H9 (cell line): ENCODE measurements at regions not wholly inside any gene's neighbourhood (a gene's known extent, or its start where the extent isn't known, plus 50 kb on each side); places are given as distances from the start of the nearest gene placed in this dataset.

ENCODE experiments used
- DNase-seq: peaks from one replicate; pipeline ENCODE4 v3.0.0-alpha.2; 2017
- H2AFZ ChIP-seq: one replicate; pipeline ENCODE4 v1.6.1; 2013; ENCODE audit warnings: mild to moderate bottlenecking, low read length, control low read depth, moderate library complexity
- H2AK5ac ChIP-seq: 2 replicates; pipeline ENCODE4 v1.6.1; 2013; ENCODE audit warnings: low read length, control low read depth, mixed read lengths; ENCODE audit not compliant: insufficient read length
- H2BK120ac ChIP-seq: one replicate; pipeline ENCODE4 v1.6.1; 2013; ENCODE audit warnings: low read depth, mild to moderate bottlenecking, low read length, control low read depth, inconsistent platforms; ENCODE audit not compliant: poor library complexity, severe bottlenecking
- H2BK12ac ChIP-seq: 2 replicates; pipeline ENCODE4 v1.6.1; 2013; ENCODE audit warnings: low read length, control low read depth, mixed read lengths, low read depth; ENCODE audit not compliant: insufficient read length
- H2BK15ac ChIP-seq: 2 replicates; pipeline ENCODE4 v1.6.1; 2013; ENCODE audit warnings: low read depth, low read length, control low read depth
- H2BK20ac ChIP-seq: one replicate; pipeline ENCODE4 v1.6.1; 2013; ENCODE audit warnings: low read depth, mild to moderate bottlenecking, low read length, control low read depth, inconsistent platforms; ENCODE audit not compliant: poor library complexity, severe bottlenecking
- H2BK5ac ChIP-seq: 2 replicates; pipeline ENCODE4 v1.6.1; 2013; ENCODE audit warnings: low read length, control low read depth, mixed read lengths; ENCODE audit not compliant: insufficient read length
- H3K14ac ChIP-seq: 2 replicates; pipeline ENCODE4 v1.6.1; 2013; ENCODE audit warnings: low read length, control low read depth; ENCODE audit not compliant: insufficient read depth
- H3K18ac ChIP-seq: 2 replicates; pipeline ENCODE4 v1.6.1; 2013; ENCODE audit warnings: low read depth, mild to moderate bottlenecking, mixed read lengths, low read length, control low read depth; ENCODE audit not compliant: insufficient read length
- H3K23ac ChIP-seq: 2 replicates; pipeline ENCODE4 v1.6.1; 2013; ENCODE audit warnings: low read length, control low read depth, mixed read lengths, low read depth; ENCODE audit not compliant: insufficient read length
- H3K23me2 ChIP-seq: 2 replicates; pipeline ENCODE4 v1.6.1; 2013; ENCODE audit warnings: low read depth, mild to moderate bottlenecking, mixed read lengths, low read length, control low read depth; ENCODE audit not compliant: insufficient read length, poor library complexity, severe bottlenecking
- H3K27ac ChIP-seq: 2 replicates; pipeline ENCODE4 v1.5.1; 2013; ENCODE audit warnings: low read length, control low read depth, mixed read lengths, low read depth; ENCODE audit not compliant: insufficient read length
- H3K27me3 ChIP-seq: 2 replicates; pipeline ENCODE4 v1.6.1; 2013; ENCODE audit warnings: low read length, control low read depth, inconsistent platforms; ENCODE audit not compliant: insufficient read depth
- H3K4ac ChIP-seq: 2 replicates; pipeline ENCODE4 v1.6.1; 2013; ENCODE audit warnings: low read depth, mild to moderate bottlenecking, control low read depth, inconsistent platforms, low read length, moderate library complexity
- H3K4me1 ChIP-seq: 2 replicates; pipeline ENCODE4 v1.6.1; 2013; ENCODE audit warnings: low read length, control low read depth, inconsistent platforms; ENCODE audit not compliant: insufficient read depth
- H3K4me2 ChIP-seq: 2 replicates; pipeline ENCODE4 v1.6.1; 2013; ENCODE audit warnings: low read length, control low read depth, mixed read lengths; ENCODE audit not compliant: insufficient read length, insufficient read depth
- H3K56ac ChIP-seq: 2 replicates; pipeline ENCODE4 v1.6.1; 2013; ENCODE audit warnings: low read depth, mild to moderate bottlenecking, mixed read lengths, low read length, control low read depth; ENCODE audit not compliant: insufficient read length
- H3K79me1 ChIP-seq: 2 replicates; pipeline ENCODE4 v1.6.1; 2013; ENCODE audit warnings: low read depth, mild to moderate bottlenecking, moderate library complexity, low read length, control low read depth, inconsistent platforms; ENCODE audit not compliant: insufficient read depth, poor library complexity, severe bottlenecking
- H3K79me2 ChIP-seq: 2 replicates; pipeline ENCODE4 v1.6.1; 2013; ENCODE audit warnings: low read length, control low read depth, inconsistent platforms; ENCODE audit not compliant: insufficient read depth
- H3K9ac ChIP-seq: 2 replicates; pipeline ENCODE4 v1.6.1; 2013; ENCODE audit warnings: low read length, control low read depth, mixed read lengths; ENCODE audit not compliant: insufficient read length; ENCODE audit errors: extremely low read depth
- H3K9me3 ChIP-seq: one replicate; pipeline ENCODE4 v1.6.1; 2013; ENCODE audit warnings: low read depth, low read length, inconsistent platforms; ENCODE audit not compliant: control insufficient read depth
- H3T11ph ChIP-seq: one replicate; pipeline ENCODE4 v1.6.1; 2013; ENCODE audit warnings: mild to moderate bottlenecking, low read length, control low read depth, inconsistent platforms
- H4K20me1 ChIP-seq: one replicate; pipeline ENCODE4 v1.6.1; 2013; ENCODE audit not compliant: control insufficient read depth, insufficient read length, insufficient read depth
- H4K5ac ChIP-seq: 2 replicates; pipeline ENCODE4 v1.6.1; 2013; ENCODE audit warnings: low read depth, mild to moderate bottlenecking, mixed read lengths, low read length, control low read depth; ENCODE audit not compliant: insufficient read length
- H4K8ac ChIP-seq: replicated peaks from 2 replicates; pipeline ENCODE4 v1.6.1; 2013; ENCODE audit warnings: low read length, control low read depth, mixed read lengths, low read depth; ENCODE audit not compliant: insufficient read length
- H4K91ac ChIP-seq: 2 replicates; pipeline ENCODE4 v1.6.1; 2013; ENCODE audit warnings: low read depth, mild to moderate bottlenecking, moderate library complexity, mixed read lengths, low read length, control low read depth; ENCODE audit not compliant: insufficient read length
- H3K27ac Mint-ChIP-seq, 3 experiments: 2 replicates in 2 of 3; 3 replicates in 1 of 3; pipeline ENCODE4 v1.8.0; 2020 to 2021; ENCODE audit warnings: mixed read lengths in 3 of 3, mild to moderate bottlenecking in 1 of 3, moderate library complexity in 1 of 3
- H3K27me3 Mint-ChIP-seq: 2 replicates; pipeline ENCODE4 v1.8.0; 2021; ENCODE audit warnings: low read depth, mild to moderate bottlenecking, moderate library complexity, mixed read lengths
- H3K36me3 Mint-ChIP-seq, 3 experiments: 2 replicates in 2 of 3; 3 replicates in 1 of 3; pipeline ENCODE4 v1.8.0; 2020 to 2021; ENCODE audit warnings: low read depth in 3 of 3, mixed read lengths in 3 of 3; ENCODE audit not compliant: insufficient read depth in 1 of 3
- H3K4me1 Mint-ChIP-seq, 2 experiments: 2 replicates each; pipeline ENCODE4 v1.8.0; 2020; ENCODE audit warnings: mixed read lengths in 2 of 2
- H3K4me3 Mint-ChIP-seq, 2 experiments: 2 replicates in 1 of 2; 3 replicates in 1 of 2; pipeline ENCODE4 v1.8.0; 2020 to 2021; ENCODE audit warnings: mild to moderate bottlenecking in 2 of 2, mixed read lengths in 2 of 2, moderate library complexity in 1 of 2
- H3K9me3 Mint-ChIP-seq, 2 experiments: 2 replicates in 1 of 2; 3 replicates in 1 of 2; pipeline ENCODE4 v1.8.0; 2020; ENCODE audit warnings: mild to moderate bottlenecking in 2 of 2, mixed read lengths in 2 of 2, moderate library complexity in 1 of 2
- CTCF ChIP-seq: fragments of 200-600 bp; sonication (generic); conservative IDR thresholded peaks from 3 replicates; pipeline ENCODE4 v1.8.0; 2021; ENCODE audit warnings: antibody characterized with exemption, mild to moderate bottlenecking
- WGBS: extraction: QIAGEN DNeasy Blood & Tissue Kit; methylation state at CpG from one replicate; pipeline ENCODE4 v1.1.7; 2013; ENCODE audit warnings: missing lambda C conversion rate, low lambda C conversion rate, mixed read lengths; ENCODE audit not compliant: insufficient read length; ENCODE audit errors: extremely low coverage; 5-methylcytosine and 5-hydroxymethylcytosine counted together

- no peaks in the 10 kb centered on the region for H3K79me1 ChIP-seq
- Mint-ChIP-seq H3K27ac (no peak overlapping the region), H3K4me1 (peaks cover 0 to 4% of the 10 kb centered on the region in 2 experiments; a peak in 2 of 4 replicates), H3K4me3 (no peak overlapping the region), H3K9me3 (peaks cover 59 to 64% of the 10 kb centered on the region in 2 experiments), H3K27me3 (no peaks in the 10 kb centered on the region), H3K36me3 (no peaks in the 10 kb centered on the region; a peak in 1 of 7 replicates)
- H3T11ph ChIP-seq: no peak overlapping the region
- no peak overlapping the region for H2BK20ac ChIP-seq
- H2AFZ ChIP-seq: no peak overlapping the region
- WGBS: no CpG with 5 or more reads among the region's 4 CpGs
- H3K23ac ChIP-seq: no peak overlapping the region
- H4K20me1 ChIP-seq: no peaks in the 10 kb centered on the region
- H2BK120ac ChIP-seq: no peak overlapping the region
- H3K56ac ChIP-seq: no peak overlapping the region
- H3K9me3 ChIP-seq: peaks cover 33% of the 10 kb centered on the region
- TF ChIP-seq CTCF: no peak
- H2BK12ac ChIP-seq: no peak overlapping the region
- H3K9ac ChIP-seq: no peak overlapping the region
- H4K91ac ChIP-seq: no peak overlapping the region
- no peak overlapping the region for H2BK5ac ChIP-seq
- H3K27ac ChIP-seq: no peak overlapping the region
- H3K27me3 ChIP-seq: no peaks in the 10 kb centered on the region
- no peak overlapping the region for H4K5ac ChIP-seq
- no peak overlapping the region for H3K18ac ChIP-seq
- no peaks in the 10 kb centered on the region for H3K79me2 ChIP-seq
- H3K4ac ChIP-seq: no peak overlapping the region
- no peaks in the 10 kb centered on the region for H3K23me2 ChIP-seq
- no peaks in the 10 kb centered on the region for H3K4me1 ChIP-seq
- H2BK15ac ChIP-seq: no peak overlapping the region
- no peak overlapping the region for H3K14ac ChIP-seq
- no peak overlapping the region for H2AK5ac ChIP-seq
- no peak overlapping the region for H4K8ac ChIP-seq
- DNase-seq: no peak
- H3K4me2 ChIP-seq: no peak overlapping the region
Measured at GRCh38 chrX:25555521-25555920, 539.8 kb upstream of the ARX start.
